Esophagus muscularis mucosa (tissue), 4 donors: ENCODE measurements at regions not wholly inside any gene's neighbourhood (a gene's known extent, or its start where the extent isn't known, plus 50 kb on each side); places are given as distances from the start of the nearest gene placed in this dataset.

Experiments
- DNase-seq: peaks from one replicate; pipeline ENCODE4 v3.0.0-alpha.2; 2017; ENCODE audit errors: extremely low spot score
- H3K27ac ChIP-seq, 4 donors: fragments of 200-600 bp; sonication (generic); replicated peaks in 1 of 4; 1 replicate in 3 of 4; 2 replicates in 1 of 4; pipeline ENCODE4 v1.5.1; 2016 to 2019; ENCODE audit warnings: mild to moderate bottlenecking in 1 of 4
- H3K27me3 ChIP-seq, 4 donors: fragments of 200-600 bp; sonication (generic); one replicate each; pipeline versions ENCODE4 v1.5.1 to v1.6.0; 2016 to 2019
- H3K36me3 ChIP-seq, 4 donors: fragments of 200-600 bp; sonication (generic); one replicate each; pipeline ENCODE4 v1.5.1; 2016 to 2019
- H3K4me1 ChIP-seq, 4 donors: fragments of 200-600 bp; sonication (generic); one replicate each; pipeline ENCODE4 v1.5.1; 2016 to 2019
- H3K4me3 ChIP-seq, 4 donors: fragments of 200-600 bp; sonication (generic); 1 replicate in 2 of 4; 2 replicates in 2 of 4; pipeline ENCODE4 v1.5.1; 2016 to 2019; ENCODE audit warnings: mild to moderate bottlenecking in 4 of 4, moderate library complexity in 1 of 4
- H3K9me3 ChIP-seq, 4 donors: fragments of 200-600 bp; sonication (generic); 1 replicate in 3 of 4; 2 replicates in 1 of 4; pipeline ENCODE4 v1.5.1; 2016 to 2019
- EP300 ChIP-seq: sonication (generic); formaldehyde crosslinking; IDR thresholded peaks from one replicate; pipeline ENCODE4 v1.6.1; 2017; ENCODE audit warnings: antibody characterized with exemption
- POLR2A ChIP-seq: fragments of 450-650 bp; IDR thresholded peaks from one replicate; pipeline ENCODE4 v1.6.1; 2017; ENCODE audit warnings: antibody characterized with exemption, moderate library complexity, mild to moderate bottlenecking, low read depth
- POLR2AphosphoS5 ChIP-seq, 2 donors: sonication (generic); formaldehyde crosslinking; IDR thresholded peaks; one replicate each; pipeline ENCODE4 v1.6.1; 2017; ENCODE audit warnings: antibody characterized with exemption in 2 of 2
- WGBS: methylation state at CpG from one replicate; pipeline ENCODE4 v1.1.5; 2018; 5-methylcytosine and 5-hydroxymethylcytosine counted together
- intact Hi-C: fragments of 100-400 bp; cut with DNase I; formaldehyde crosslinking; loops from one replicate; pipeline ENCODE4 v1.15.1; 2023
- TF ChIP-seq, protein P1 (sequence below), 3 experiments: fragments of 200-600 bp in 2 of 3; fragments of 450-650 bp in 1 of 3; sonication (generic) in 2 of 3; IDR thresholded peaks; one replicate each; pipeline ENCODE4 v1.5.1; 2017 to 2019; ENCODE audit warnings: antibody characterized with exemption in 3 of 3, mild to moderate bottlenecking in 2 of 3, moderate library complexity in 1 of 3

DNA sequence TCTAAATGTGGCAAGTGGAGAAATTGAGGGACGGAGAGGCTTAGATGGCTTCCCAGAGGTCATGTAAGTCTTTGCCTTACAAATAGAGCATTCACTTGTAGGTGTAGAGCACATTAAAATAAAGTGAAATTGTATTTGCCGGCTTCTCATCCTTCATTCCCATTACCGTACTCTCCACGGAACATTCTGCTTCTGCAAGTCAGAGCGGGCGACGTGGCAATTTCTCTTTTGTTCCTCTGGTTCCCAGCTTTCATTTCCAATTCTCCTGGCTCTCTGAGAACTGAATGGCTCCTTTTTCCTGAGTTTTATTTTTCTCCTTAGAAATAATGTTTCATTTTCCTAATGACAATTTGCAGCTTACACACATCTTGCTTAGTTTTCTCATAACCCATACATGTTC lies 51.3 kb upstream of the PFKP start:
- no peak overlapping the region for H3K4me3 ChIP-seq
- intact Hi-C loops = no loop called here
- DNase-seq = no peak
- H3K36me3 ChIP-seq = no peaks in the 10 kb centered on the region
- 67% methylated on average over 7 of the region's 7 CpGs for WGBS
- no peak overlapping the region for H3K27ac ChIP-seq
- peaks cover 0 to 4% (median 0%) of the 10 kb centered on the region in 4 donors for H3K4me1 ChIP-seq
- no peak for TF ChIP-seq POLR2AphosphoS5 (IDR thresholded peaks at IDR 0.05)
- TF ChIP-seq EP300 = no peak
- no peak for TF ChIP-seq POLR2A
- TF ChIP-seq, protein P1, sequence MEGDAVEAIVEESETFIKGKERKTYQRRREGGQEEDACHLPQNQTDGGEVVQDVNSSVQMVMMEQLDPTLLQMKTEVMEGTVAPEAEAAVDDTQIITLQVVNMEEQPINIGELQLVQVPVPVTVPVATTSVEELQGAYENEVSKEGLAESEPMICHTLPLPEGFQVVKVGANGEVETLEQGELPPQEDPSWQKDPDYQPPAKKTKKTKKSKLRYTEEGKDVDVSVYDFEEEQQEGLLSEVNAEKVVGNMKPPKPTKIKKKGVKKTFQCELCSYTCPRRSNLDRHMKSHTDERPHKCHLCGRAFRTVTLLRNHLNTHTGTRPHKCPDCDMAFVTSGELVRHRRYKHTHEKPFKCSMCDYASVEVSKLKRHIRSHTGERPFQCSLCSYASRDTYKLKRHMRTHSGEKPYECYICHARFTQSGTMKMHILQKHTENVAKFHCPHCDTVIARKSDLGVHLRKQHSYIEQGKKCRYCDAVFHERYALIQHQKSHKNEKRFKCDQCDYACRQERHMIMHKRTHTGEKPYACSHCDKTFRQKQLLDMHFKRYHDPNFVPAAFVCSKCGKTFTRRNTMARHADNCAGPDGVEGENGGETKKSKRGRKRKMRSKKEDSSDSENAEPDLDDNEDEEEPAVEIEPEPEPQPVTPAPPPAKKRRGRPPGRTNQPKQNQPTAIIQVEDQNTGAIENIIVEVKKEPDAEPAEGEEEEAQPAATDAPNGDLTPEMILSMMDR (IDR thresholded peaks at IDR 0.05) = no peak
- H3K9me3 ChIP-seq = peaks cover 0 to 7% (median 0%) of the 10 kb centered on the region in 4 donors
- H3K27me3 ChIP-seq = peaks cover 0 to 22% (median 0%) of the 10 kb centered on the region in 4 donors

DNA sequence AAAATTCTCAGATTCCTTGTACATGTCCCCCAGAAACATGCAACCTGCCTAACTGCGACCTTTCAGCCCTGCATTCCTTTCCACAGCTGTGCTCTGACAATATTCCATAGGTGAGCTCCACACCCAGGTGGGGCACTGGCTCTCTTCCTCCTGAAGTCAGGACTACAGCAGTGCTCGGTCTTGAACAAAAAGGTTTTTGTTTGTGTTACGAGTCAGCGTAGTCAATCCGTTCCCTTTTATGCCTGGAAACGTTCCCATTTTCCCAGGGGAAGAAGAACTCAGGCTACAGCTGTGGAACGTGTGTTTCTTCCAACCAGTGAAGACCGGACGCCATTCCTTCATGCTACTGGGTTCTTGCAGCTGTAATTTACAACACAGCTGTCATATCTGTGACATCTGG lies 52.4 kb upstream of the PFKP start:
- WGBS = 28% methylated on average over 9 of the region's 9 CpGs
- intact Hi-C loops = no loop called here
- H3K4me3 ChIP-seq = no peak overlapping the region
- H3K36me3 ChIP-seq = no peaks in the 10 kb centered on the region
- peaks cover 0 to 22% (median 0%) of the 10 kb centered on the region in 4 donors for H3K27me3 ChIP-seq
- H3K9me3 ChIP-seq = peaks cover 0 to 7% (median 0%) of the 10 kb centered on the region in 4 donors
- TF ChIP-seq EP300 (no peak), POLR2AphosphoS5 (IDR thresholded peaks at IDR 0.05) (no peak), POLR2A (no peak)
- TF ChIP-seq, protein P1 (IDR thresholded peaks at IDR 0.05) = no peak
- peaks cover 0 to 4% (median 1%) of the 10 kb centered on the region in 4 donors for H3K4me1 ChIP-seq
- H3K27ac ChIP-seq = no peak overlapping the region
- DNase-seq = no peak

DNA sequence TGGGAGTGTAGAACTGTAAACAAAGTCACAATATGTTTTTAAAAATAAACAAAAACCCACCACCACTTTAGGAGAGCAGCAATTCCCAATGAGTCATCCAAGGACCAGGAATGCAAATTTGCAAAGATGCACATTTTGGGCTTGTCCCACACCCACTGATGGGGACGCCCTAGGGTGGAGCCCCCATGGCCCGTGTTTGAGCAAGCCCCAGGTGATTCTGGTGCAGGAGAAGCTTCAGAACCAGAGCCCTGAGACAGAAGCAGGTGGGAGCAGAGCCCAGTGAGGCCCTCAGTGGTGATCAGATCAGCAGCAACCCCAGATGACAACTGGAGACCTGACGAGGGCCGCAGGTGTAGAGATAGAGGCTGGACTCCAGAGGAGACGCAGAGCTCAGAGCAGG lies 55.1 kb upstream of the PFKP start:
- Histone ChIP-seq H3K9me3 (peaks cover 0 to 7% (median 0%) of the 10 kb centered on the region in 4 donors), H3K4me1 (peaks cover 3 to 21% (median 15%) of the 10 kb centered on the region in 4 donors), H3K27me3 (peaks cover 0 to 22% (median 0%) of the 10 kb centered on the region in 4 donors), H3K4me3 (no peak overlapping the region), H3K27ac (no peak overlapping the region), H3K36me3 (no peaks in the 10 kb centered on the region)
- intact Hi-C loops = no loop called here
- 91% methylated on average over 5 of the region's 5 CpGs for WGBS
- no peak for DNase-seq
- TF ChIP-seq EP300 = no peak
- TF ChIP-seq POLR2A = no peak

DNA sequence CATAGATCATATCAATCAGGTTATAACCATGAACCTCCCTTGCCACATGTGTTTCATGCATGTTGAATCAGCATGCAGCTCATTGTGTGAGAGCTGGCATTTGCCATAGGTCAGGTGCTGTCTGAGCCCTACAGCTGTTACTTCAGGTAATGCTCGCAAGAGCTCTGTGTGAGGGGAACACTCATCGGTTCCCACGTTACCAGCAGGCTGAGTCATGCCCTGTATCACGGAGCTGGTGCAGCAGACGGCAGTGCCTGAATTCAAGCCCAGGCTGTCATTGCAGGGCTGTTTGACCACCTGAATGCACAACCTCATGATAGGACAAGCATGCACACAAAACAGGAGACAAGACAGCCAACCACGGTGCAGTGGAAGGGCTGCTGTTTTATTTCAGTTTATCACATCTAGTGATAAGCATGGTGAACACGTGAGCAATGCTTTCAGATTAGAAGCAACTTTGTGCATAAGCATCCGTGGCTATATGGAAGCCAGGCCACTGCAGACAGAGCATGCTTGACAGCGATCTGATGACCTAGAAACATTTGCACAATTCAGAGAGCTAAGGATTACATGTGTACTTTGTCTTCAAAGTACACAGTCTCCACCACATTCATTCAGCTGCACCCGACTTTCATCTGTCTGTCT lies 56.4 kb upstream of the PFKP start:
- intact Hi-C loops = no loop called here
- Histone ChIP-seq H3K9me3 (peaks cover 0 to 7% (median 0%) of the 10 kb centered on the region in 4 donors), H3K27ac (no peak overlapping the region), H3K4me3 (no peak overlapping the region), H3K27me3 (peaks cover 0 to 22% (median 0%) of the 10 kb centered on the region in 4 donors), H3K36me3 (no peaks in the 10 kb centered on the region), H3K4me1 (peaks cover 3 to 21% (median 15%) of the 10 kb centered on the region in 4 donors)
- TF ChIP-seq, protein P1 (IDR thresholded peaks at IDR 0.05) = no peak
- no peak for TF ChIP-seq EP300
- no peak for TF ChIP-seq POLR2AphosphoS5 (IDR thresholded peaks at IDR 0.05)
- TF ChIP-seq POLR2A = no peak
- WGBS = 72% methylated on average over 8 of the region's 10 CpGs
- no peak for DNase-seq

DNA sequence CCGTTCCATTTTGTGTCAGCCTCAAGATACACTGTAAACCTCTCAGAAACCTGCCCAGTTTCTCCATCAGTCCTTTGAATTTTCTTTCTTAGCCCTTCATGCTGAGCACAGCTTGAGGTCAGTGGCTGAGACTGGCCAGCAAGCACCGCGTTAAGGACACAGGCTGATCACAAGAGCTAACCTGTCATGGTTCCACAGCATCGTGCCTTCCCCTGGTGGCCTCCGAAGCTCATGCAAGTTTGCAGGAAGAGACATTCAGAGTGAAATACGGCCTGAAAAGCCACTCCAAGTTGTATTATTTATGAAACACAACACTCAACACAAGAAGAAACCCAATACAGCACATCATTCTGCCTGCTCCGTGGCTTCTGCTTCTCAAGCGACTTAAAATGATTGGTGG lies 57.0 kb upstream of the PFKP start:
- Histone ChIP-seq H3K4me1 (peaks cover 3 to 21% (median 15%) of the 10 kb centered on the region in 4 donors), H3K27me3 (peaks cover 0 to 22% (median 0%) of the 10 kb centered on the region in 4 donors), H3K27ac (no peak overlapping the region), H3K36me3 (no peaks in the 10 kb centered on the region), H3K4me3 (no peak overlapping the region), H3K9me3 (peaks cover 0 to 7% (median 0%) of the 10 kb centered on the region in 4 donors)
- WGBS = 85% methylated on average over 8 of the region's 8 CpGs
- DNase-seq = no peak
- intact Hi-C loops = no loop called here
- TF ChIP-seq, protein P1 (IDR thresholded peaks at IDR 0.05) = no peak
- TF ChIP-seq EP300 (no peak), POLR2A (no peak), POLR2AphosphoS5 (IDR thresholded peaks at IDR 0.05) (no peak)
